ENCODE measurements at regions not wholly inside any gene's neighbourhood (a gene's known extent, or its start where the extent isn't known, plus 50 kb on each side); places are given as distances from the start of the nearest gene placed in this dataset.

DNA sequence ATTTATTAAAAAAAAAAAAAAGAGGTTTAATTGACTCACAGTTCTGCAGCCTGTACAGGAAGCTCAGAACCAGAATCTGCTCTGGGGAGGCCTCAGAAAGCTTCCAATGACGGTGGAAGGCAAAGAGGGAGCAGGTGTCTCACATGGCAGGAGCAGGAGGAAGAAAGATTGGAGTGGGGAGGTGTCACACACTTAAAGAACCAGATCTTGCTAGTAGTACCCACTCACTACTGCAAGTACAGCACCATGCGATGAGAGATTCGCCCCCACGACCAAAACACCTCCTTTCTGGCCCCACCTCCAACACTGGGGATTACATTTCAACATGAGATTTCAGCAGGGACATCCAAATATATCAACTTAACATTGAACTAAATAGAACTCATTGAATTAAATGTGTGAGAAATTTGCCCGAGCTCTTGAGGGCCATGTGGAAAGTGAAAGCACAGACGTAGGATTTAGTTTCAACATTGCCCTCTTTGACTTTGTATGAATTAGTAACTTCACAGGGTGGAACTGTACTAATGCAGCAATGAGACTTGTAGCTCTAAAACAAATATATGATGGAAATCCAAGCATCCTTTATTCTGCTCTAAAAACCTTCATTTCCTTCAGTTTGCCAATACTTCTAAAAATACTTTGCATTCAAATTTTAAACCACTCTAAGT is 628.2 kb downstream of the FAM181B start:
- Histone ChIP-seq H3K4me3 (ENCODE audit: low read length) (no peak overlapping the region), H3K9ac (ENCODE audit: low read length) (no peak overlapping the region), H3K27me3 (ENCODE audit: control insufficient read depth, insufficient read depth, low read length) (no peaks in the 10 kb centered on the region), H3K9me3 (ENCODE audit: control insufficient read depth, low read depth, low read length) (no peaks in the 10 kb centered on the region), H3K4me1 (ENCODE audit: control insufficient read depth, low read depth, low read length) (no peaks in the 10 kb centered on the region), H3K27ac (ENCODE audit: low read length) (no peak overlapping the region), H3K36me3 (ENCODE audit: control insufficient read depth, low read depth, low read length) (no peaks in the 10 kb centered on the region)

DNA sequence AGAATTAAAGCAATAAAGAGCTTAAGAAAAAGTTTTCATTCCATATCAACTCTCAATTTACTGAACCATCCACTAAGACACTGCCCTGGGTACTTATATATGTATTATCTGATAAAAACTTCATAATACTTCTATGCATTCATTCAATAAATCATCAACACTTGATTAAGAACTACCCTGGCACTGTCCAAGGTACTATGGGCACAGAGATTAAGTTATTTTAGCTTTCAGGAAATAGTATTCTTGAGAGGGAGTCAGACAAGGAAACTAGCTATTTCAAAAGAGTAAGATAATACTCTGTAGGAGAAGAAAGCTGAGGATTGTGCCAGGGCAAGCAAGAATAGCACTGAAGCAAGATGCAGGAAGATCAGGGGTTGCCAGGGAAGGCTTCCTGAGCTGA is 640.8 kb downstream of the FAM181B start:
- Histone ChIP-seq H3K4me1 (ENCODE audit: control insufficient read depth, low read depth, low read length) (no peaks in the 10 kb centered on the region), H3K9me3 (ENCODE audit: control insufficient read depth, low read depth, low read length) (no peaks in the 10 kb centered on the region), H3K9ac (ENCODE audit: low read length) (no peak overlapping the region), H3K27ac (ENCODE audit: low read length) (no peak overlapping the region), H3K27me3 (ENCODE audit: control insufficient read depth, insufficient read depth, low read length) (no peaks in the 10 kb centered on the region), H3K36me3 (ENCODE audit: control insufficient read depth, low read depth, low read length) (no peaks in the 10 kb centered on the region), H3K4me3 (ENCODE audit: low read length) (no peak overlapping the region)

DNA sequence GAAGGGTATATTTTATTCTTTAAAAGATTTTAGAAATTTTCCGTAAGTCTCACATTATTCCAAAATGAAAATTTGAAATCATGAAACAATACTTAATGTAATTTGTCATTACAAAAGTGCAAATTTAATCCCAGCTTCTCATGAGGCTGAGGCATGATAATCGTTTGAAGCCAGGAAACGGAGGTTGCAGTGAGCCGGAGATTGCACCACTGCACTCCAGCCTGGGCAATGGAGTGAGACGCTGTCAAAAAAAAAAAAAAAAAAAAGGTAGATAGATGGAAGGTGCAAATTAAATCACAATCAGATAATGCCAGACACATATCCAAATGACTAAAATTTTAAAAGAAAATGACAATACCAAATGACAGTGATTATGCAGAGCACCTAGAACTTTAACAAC is 644.2 kb downstream of the FAM181B start:
- Histone ChIP-seq H3K36me3 (ENCODE audit: control insufficient read depth, low read depth, low read length) (no peaks in the 10 kb centered on the region), H3K27me3 (ENCODE audit: control insufficient read depth, insufficient read depth, low read length) (no peaks in the 10 kb centered on the region), H3K4me3 (ENCODE audit: low read length) (no peak overlapping the region), H3K9ac (ENCODE audit: low read length) (no peak overlapping the region), H3K27ac (ENCODE audit: low read length) (no peak overlapping the region), H3K9me3 (ENCODE audit: control insufficient read depth, low read depth, low read length) (no peaks in the 10 kb centered on the region), H3K4me1 (ENCODE audit: control insufficient read depth, low read depth, low read length) (no peaks in the 10 kb centered on the region)

DNA sequence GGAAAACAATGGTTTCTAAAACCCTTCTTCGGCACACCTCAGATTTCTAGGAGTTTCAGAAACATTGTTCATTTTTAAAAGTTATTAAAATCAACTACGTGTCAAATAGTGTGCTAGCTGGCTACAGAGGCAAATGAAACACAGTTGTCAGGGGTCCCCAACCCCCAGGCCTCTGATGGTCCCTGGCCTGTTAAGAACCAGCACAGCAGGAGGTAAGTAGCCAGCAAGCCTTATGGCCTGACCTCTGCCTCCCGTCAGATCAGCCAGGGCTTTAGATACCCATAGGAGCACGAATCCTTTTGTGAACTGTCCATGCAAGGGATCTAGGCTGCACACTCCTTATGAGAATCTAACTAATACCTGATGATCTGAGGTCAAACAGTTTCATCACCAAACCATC is 648.2 kb downstream of the FAM181B start:
- no peak overlapping the region for H3K4me3 ChIP-seq (ENCODE audit: low read length)
- no peaks in the 10 kb centered on the region for H3K36me3 ChIP-seq (ENCODE audit: control insufficient read depth, low read depth, low read length)
- H3K9ac ChIP-seq (ENCODE audit: low read length): no peak overlapping the region
- no peaks in the 10 kb centered on the region for H3K9me3 ChIP-seq (ENCODE audit: control insufficient read depth, low read depth, low read length)
- H3K27me3 ChIP-seq (ENCODE audit: control insufficient read depth, insufficient read depth, low read length): no peaks in the 10 kb centered on the region
- H3K27ac ChIP-seq (ENCODE audit: low read length): no peak overlapping the region
- H3K4me1 ChIP-seq (ENCODE audit: control insufficient read depth, low read depth, low read length): no peaks in the 10 kb centered on the region

DNA sequence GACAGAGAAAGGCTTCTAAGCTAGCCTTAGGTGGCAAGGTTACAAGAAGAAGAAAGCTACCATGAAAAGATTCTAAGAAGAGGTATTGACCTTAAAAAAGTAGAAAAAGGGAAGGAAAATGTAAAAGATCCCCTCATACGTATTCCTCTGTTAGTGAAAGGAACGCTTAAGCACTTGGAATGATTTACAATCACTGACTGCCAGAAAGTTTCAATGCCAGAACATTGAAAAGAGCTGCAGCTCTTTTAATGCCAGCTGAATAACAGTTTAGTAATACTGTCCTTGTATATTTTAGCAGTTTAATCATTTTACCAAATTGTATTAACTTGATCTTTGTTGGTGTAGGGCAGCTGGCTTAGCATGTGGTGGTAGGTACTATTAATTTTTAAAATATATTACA is 650.7 kb downstream of the FAM181B start:
- H3K36me3 ChIP-seq (ENCODE audit: control insufficient read depth, low read depth, low read length): no peaks in the 10 kb centered on the region
- H3K27ac ChIP-seq (ENCODE audit: low read length): no peak overlapping the region
- H3K4me1 ChIP-seq (ENCODE audit: control insufficient read depth, low read depth, low read length): peaks cover 5% of the 10 kb centered on the region
- no peaks in the 10 kb centered on the region for H3K27me3 ChIP-seq (ENCODE audit: control insufficient read depth, insufficient read depth, low read length)
- no peaks in the 10 kb centered on the region for H3K9me3 ChIP-seq (ENCODE audit: control insufficient read depth, low read depth, low read length)
- no peak overlapping the region for H3K9ac ChIP-seq (ENCODE audit: low read length)
- no peak overlapping the region for H3K4me3 ChIP-seq (ENCODE audit: low read length)

DNA sequence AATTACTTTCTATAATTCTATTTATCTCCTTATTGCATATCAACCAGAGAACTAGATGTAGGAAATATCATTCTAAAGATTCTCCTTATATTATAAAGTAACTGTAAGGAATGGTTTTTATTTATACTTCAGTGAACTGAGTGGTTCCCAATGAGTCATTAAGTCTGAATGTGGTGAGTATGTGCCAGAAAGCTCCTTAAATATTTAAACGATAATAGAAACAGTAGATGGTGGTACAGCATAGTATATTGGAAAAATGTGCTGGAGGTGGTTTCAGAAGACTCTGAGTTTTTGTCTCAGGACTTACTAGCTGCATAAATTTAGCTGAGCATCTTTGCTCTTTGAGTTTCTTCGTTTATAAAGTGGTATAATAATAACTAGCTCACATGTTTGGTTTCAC is 653.5 kb downstream of the FAM181B start:
- no peak overlapping the region for H3K4me3 ChIP-seq (ENCODE audit: low read length)
- no peak overlapping the region for H3K9ac ChIP-seq (ENCODE audit: low read length)
- peaks cover 12% of the 10 kb centered on the region for H3K4me1 ChIP-seq (ENCODE audit: control insufficient read depth, low read depth, low read length)
- no peaks in the 10 kb centered on the region for H3K27me3 ChIP-seq (ENCODE audit: control insufficient read depth, insufficient read depth, low read length)
- H3K27ac ChIP-seq (ENCODE audit: low read length): no peak overlapping the region
- no peaks in the 10 kb centered on the region for H3K9me3 ChIP-seq (ENCODE audit: control insufficient read depth, low read depth, low read length)
- H3K36me3 ChIP-seq (ENCODE audit: control insufficient read depth, low read depth, low read length): no peaks in the 10 kb centered on the region

DNA sequence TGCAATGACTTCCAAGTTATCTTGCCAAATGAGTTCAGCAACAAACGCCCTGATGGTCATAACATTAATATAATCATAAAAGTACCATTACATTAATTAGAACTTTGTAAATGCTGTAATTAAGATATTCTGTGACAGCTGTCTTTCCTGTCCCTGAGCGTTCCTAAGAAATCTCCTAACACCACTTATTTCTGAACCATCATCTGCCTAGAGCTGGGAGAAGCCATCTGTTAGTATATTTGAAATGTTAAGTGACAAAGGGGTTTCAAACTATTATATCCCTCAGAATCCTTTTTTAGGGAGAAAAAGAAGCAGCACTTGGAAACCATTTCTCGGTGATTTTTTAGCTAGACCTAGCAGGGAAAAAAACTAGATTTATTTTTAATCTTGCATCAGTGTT is 657.5 kb downstream of the FAM181B start:
- Histone ChIP-seq H3K4me3 (ENCODE audit: low read length) (no peak overlapping the region), H3K4me1 (ENCODE audit: control insufficient read depth, low read depth, low read length) (peaks cover 12% of the 10 kb centered on the region), H3K9me3 (ENCODE audit: control insufficient read depth, low read depth, low read length) (no peaks in the 10 kb centered on the region), H3K9ac (ENCODE audit: low read length) (no peak overlapping the region), H3K27me3 (ENCODE audit: control insufficient read depth, insufficient read depth, low read length) (no peaks in the 10 kb centered on the region), H3K27ac (ENCODE audit: low read length) (no peak overlapping the region), H3K36me3 (ENCODE audit: control insufficient read depth, low read depth, low read length) (no peaks in the 10 kb centered on the region)

DNA sequence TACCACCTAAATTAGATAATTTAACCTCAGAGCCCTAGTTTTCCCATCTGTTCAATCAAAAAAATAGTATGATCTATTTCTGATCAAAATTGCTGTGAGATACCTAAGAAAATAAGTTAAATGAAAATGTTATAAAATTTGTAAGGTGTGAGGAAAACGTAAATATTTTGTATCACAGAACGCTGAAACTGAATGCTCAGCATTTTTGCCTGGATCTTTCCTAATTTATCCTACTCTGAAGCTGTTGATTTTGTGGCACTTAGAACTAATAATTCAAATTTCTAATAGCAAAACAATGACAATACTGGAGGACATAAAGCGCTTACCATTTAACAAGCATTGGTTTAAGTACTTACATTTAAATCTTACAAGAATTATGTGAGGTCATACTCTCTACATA is 674.2 kb downstream of the FAM181B start:
- no peaks in the 10 kb centered on the region for H3K9me3 ChIP-seq (ENCODE audit: control insufficient read depth, low read depth, low read length)
- H3K4me1 ChIP-seq (ENCODE audit: control insufficient read depth, low read depth, low read length): no peaks in the 10 kb centered on the region
- no peak overlapping the region for H3K9ac ChIP-seq (ENCODE audit: low read length)
- H3K4me3 ChIP-seq (ENCODE audit: low read length): no peak overlapping the region
- H3K27ac ChIP-seq (ENCODE audit: low read length): no peak overlapping the region
- H3K27me3 ChIP-seq (ENCODE audit: control insufficient read depth, insufficient read depth, low read length): no peaks in the 10 kb centered on the region
- H3K36me3 ChIP-seq (ENCODE audit: control insufficient read depth, low read depth, low read length): no peaks in the 10 kb centered on the region

DNA sequence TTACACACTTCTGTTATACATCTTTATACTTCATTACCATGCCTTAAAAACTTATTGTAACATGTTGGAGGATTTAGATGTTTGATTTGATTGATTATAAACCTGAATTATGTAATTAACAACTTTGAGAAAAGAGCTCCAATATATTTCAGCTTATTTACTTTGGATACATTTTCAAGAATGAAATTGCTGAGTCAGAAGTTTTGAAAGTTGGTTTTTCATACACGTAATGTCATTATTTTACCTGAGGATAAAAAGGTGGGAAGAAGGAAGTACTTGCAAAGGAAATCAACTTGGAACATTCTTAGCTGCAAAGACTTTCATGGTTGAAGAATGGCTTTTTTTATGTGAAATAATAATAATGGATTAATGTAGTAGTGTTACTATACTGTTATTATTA is 677.2 kb downstream of the FAM181B start:
- H3K4me1 ChIP-seq (ENCODE audit: control insufficient read depth, low read depth, low read length): no peaks in the 10 kb centered on the region
- H3K27me3 ChIP-seq (ENCODE audit: control insufficient read depth, insufficient read depth, low read length): no peaks in the 10 kb centered on the region
- no peak overlapping the region for H3K4me3 ChIP-seq (ENCODE audit: low read length)
- H3K9me3 ChIP-seq (ENCODE audit: control insufficient read depth, low read depth, low read length): no peaks in the 10 kb centered on the region
- no peak overlapping the region for H3K27ac ChIP-seq (ENCODE audit: low read length)
- no peaks in the 10 kb centered on the region for H3K36me3 ChIP-seq (ENCODE audit: control insufficient read depth, low read depth, low read length)
- no peak overlapping the region for H3K9ac ChIP-seq (ENCODE audit: low read length)

DNA sequence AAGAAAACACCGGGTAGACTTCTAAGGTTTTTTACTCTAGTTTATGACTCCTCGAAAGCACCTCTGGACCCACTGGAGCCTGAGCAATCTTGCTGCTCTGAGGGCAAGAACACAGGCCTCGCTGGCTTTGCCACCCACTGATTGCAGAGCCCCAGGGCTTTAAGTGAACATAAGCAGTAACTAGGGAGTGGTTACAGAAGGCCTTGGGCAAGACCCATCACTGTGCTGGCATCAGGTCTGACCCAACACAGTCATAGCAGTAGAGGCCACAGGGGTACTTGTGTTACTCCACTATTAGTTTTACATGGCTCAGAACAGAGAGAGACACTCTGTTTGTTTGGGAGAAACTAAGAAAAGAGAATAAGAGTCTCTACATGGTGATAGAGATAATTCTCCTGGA is 684.5 kb downstream of the FAM181B start:
- Histone ChIP-seq H3K4me1 (ENCODE audit: control insufficient read depth, low read depth, low read length) (no peaks in the 10 kb centered on the region), H3K9me3 (ENCODE audit: control insufficient read depth, low read depth, low read length) (no peaks in the 10 kb centered on the region), H3K36me3 (ENCODE audit: control insufficient read depth, low read depth, low read length) (no peaks in the 10 kb centered on the region), H3K27ac (ENCODE audit: low read length) (no peak overlapping the region), H3K9ac (ENCODE audit: low read length) (no peak overlapping the region), H3K4me3 (ENCODE audit: low read length) (no peak overlapping the region), H3K27me3 (ENCODE audit: control insufficient read depth, insufficient read depth, low read length) (no peaks in the 10 kb centered on the region)

DNA sequence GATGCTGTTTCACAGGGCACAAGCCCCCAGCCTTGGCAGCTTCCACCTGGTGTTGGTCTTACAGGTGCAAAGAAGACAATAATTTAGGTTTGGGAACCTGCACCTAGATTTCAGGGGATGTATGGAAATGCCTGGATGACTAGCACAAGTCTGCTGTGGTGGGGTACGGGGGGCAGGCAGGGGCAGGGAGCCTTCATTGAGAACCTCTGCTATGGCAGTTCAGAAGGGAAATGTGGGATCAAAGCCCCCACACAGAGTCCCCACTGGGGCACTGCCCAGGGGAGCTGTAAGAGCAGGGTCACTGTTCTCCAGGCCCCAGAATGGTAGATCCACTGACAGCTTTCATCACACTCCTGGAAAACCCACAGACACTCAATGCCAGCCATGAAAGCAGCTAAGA is 686.5 kb downstream of the FAM181B start:
- Histone ChIP-seq H3K27ac (ENCODE audit: low read length) (no peak overlapping the region), H3K4me1 (ENCODE audit: control insufficient read depth, low read depth, low read length) (no peaks in the 10 kb centered on the region), H3K27me3 (ENCODE audit: control insufficient read depth, insufficient read depth, low read length) (no peaks in the 10 kb centered on the region), H3K9ac (ENCODE audit: low read length) (no peak overlapping the region), H3K9me3 (ENCODE audit: control insufficient read depth, low read depth, low read length) (no peaks in the 10 kb centered on the region), H3K4me3 (ENCODE audit: low read length) (no peak overlapping the region), H3K36me3 (ENCODE audit: control insufficient read depth, low read depth, low read length) (no peaks in the 10 kb centered on the region)

DNA sequence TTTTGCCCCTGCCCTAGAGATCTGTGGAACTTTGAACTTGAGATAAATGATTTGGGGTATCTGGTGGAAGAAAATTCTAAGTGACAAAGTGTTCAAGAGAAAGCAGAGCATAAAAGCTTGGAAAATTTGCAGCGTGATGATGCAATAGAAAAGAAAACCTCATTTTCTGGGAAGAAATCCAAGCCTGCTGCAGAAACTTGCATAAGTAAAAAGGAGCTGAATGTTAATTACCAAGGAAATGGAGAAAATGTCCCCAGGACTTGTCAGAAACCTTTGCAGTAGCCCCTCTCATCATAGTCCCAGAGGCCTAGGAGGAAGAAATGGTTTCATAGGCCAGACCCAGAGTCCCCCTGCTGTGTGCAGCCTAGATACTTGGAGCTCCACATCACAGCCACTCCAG is 686.9 kb downstream of the FAM181B start:
- Histone ChIP-seq H3K27me3 (ENCODE audit: control insufficient read depth, insufficient read depth, low read length) (no peaks in the 10 kb centered on the region), H3K4me3 (ENCODE audit: low read length) (no peak overlapping the region), H3K27ac (ENCODE audit: low read length) (no peak overlapping the region), H3K36me3 (ENCODE audit: control insufficient read depth, low read depth, low read length) (no peaks in the 10 kb centered on the region), H3K4me1 (ENCODE audit: control insufficient read depth, low read depth, low read length) (no peaks in the 10 kb centered on the region), H3K9ac (ENCODE audit: low read length) (no peak overlapping the region), H3K9me3 (ENCODE audit: control insufficient read depth, low read depth, low read length) (no peaks in the 10 kb centered on the region)
